Panc1 (cell line): ENCODE measurements at regions not wholly inside any gene's neighbourhood (a gene's known extent, or its start where the extent isn't known, plus 50 kb on each side); places are given as distances from the start of the nearest gene placed in this dataset.

ENCODE experiments used
- ATAC-seq: fragments of 200-7000 bp; cut with Tn5 transposase; 2 replicates; pipeline ENCODE4 v1.9.1; 2020; ENCODE audit warnings: mild to moderate bottlenecking, moderate library complexity
- BruUV-seq: library from RNA; stranded (reverse); fragments of 400-500 nt; replicated peaks from 2 replicates; lab custom pipeline; 2021; lab: Mats Ljungman, UMichigan
- CTCF ChIA-PET: fragments of 300-600 bp; sonication (Branson Sonifier 250); formaldehyde crosslinking; loops from one replicate; lab custom pipeline; 2022; ENCODE audit warnings: antibody characterized with exemption; lab: Charles Lee
- POLR2A ChIA-PET: fragments of 300-600 bp; sonication (Branson Sonifier 250); formaldehyde crosslinking; loops from one replicate; lab custom pipeline; 2022; ENCODE audit warnings: antibody characterized with exemption; lab: Charles Lee
- DNase-seq: peaks from one replicate; pipeline ENCODE4 v3.0.0-alpha.2; 2010; ENCODE audit warnings: low read depth, low spot score
- H3K27ac ChIP-seq: 2 replicates; pipeline ENCODE4 v1.5.1; 2011; ENCODE audit warnings: mild to moderate bottlenecking, low read length, inconsistent platforms
- H3K27me3 ChIP-seq: fragments of 200-500 bp; sonication (Bioruptor generic); 2 replicates; pipeline ENCODE4 v1.6.0; 2014; ENCODE audit warnings: low read length, inconsistent platforms; ENCODE audit not compliant: control insufficient read depth, insufficient read depth
- H3K36me3 ChIP-seq: fragments of 200-500 bp; sonication (Bioruptor generic); 2 replicates; pipeline ENCODE4 v1.5.1; 2014; ENCODE audit warnings: inconsistent platforms, mild to moderate bottlenecking, low read length, moderate library complexity; ENCODE audit not compliant: control insufficient read depth, insufficient read depth
- H3K4me1 ChIP-seq: 2 replicates; pipeline ENCODE4 v1.5.1; 2011; ENCODE audit warnings: inconsistent platforms, mild to moderate bottlenecking, low read length, moderate library complexity; ENCODE audit not compliant: control insufficient read depth, insufficient read depth
- H3K4me3 ChIP-seq, 2 experiments: 2 replicates each; pipeline ENCODE4 v1.5.1; 2011 to 2012; ENCODE audit warnings: low read depth in 2 of 2, low read length in 2 of 2, mild to moderate bottlenecking in 2 of 2, inconsistent platforms in 1 of 2, moderate library complexity in 1 of 2
- H3K9me3 ChIP-seq: fragments of 200-500 bp; sonication (Bioruptor generic); 2 replicates; pipeline ENCODE4 v1.5.1; 2014; ENCODE audit warnings: low read depth, mild to moderate bottlenecking, inconsistent platforms, low read length, moderate library complexity; ENCODE audit not compliant: control insufficient read depth, insufficient read depth
- POLR2AphosphoS5 ChIP-seq: IDR thresholded peaks from 2 replicates; pipeline ENCODE4 v1.6.1; 2012; ENCODE audit warnings: mild to moderate bottlenecking, low read depth, low read length, moderate library complexity
- REST ChIP-seq, 2 experiments: IDR thresholded peaks; 2 replicates each; pipeline ENCODE4 v1.6.1; 2011 to 2012; ENCODE audit warnings: low read depth in 2 of 2, control low read depth in 1 of 2, low read length in 1 of 2, mild to moderate bottlenecking in 1 of 2, moderate library complexity in 1 of 2; ENCODE audit not compliant: insufficient read depth in 1 of 2
- SIN3A ChIP-seq: IDR thresholded peaks from 2 replicates; pipeline ENCODE4 v1.6.1; 2012; ENCODE audit warnings: low read depth, mild to moderate bottlenecking, low read length, moderate library complexity, borderline replicate concordance; ENCODE audit not compliant: insufficient read depth
- TCF7L2 ChIP-seq: IDR thresholded peaks from 2 replicates; pipeline ENCODE4 v1.6.1; 2011; ENCODE audit warnings: mild to moderate bottlenecking, low read depth, low read length, inconsistent platforms
- in situ Hi-C: cut with HindIII; loops from 2 replicates; pipeline ENCODE4 v1.10.0; 2016; ENCODE audit warnings: low sequenced_read_pairs, low pct_unique_long_range_greater_than_20kb
- intact Hi-C: fragments of 100-400 bp; cut with micrococcal nuclease; formaldehyde crosslinking; loops from one replicate; pipeline ENCODE4 v1.10.0; 2022; ENCODE audit not compliant: unreplicated experiment

DNA sequence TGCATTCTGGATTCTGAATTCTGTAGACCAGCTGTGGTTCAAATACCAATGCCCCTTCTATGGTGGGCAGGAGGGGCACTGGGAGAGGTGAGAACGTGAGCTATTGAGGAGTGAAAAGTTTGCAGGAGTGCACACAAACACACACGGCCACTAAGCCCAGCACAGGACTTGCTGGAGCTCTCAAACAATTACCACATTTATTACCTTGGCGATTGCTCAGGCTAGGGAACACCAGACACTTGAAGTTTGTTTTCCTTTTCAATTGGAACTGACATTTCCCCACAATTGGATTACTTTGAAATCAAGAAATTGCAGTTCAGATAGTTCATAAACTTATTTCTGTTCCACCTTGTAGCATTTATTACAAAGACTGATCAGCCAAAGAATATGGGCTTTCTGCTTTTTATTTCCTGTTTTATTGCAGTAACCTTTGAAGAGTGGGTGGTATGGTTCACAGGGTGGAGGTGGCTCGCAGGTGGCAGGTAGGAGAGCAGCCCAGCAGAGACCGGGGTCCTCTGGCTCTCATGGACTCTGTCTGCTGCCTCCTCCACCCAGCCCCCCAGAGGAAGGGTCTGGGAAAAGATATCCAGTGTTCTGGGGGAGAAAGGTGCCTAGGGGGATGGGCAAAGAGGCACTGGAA lies 429.8 kb upstream of the CCDC196 start:
- Histone ChIP-seq H3K4me3 (no peak overlapping the region), H3K9me3 (no peaks in the 10 kb centered on the region), H3K4me1 (no peaks in the 10 kb centered on the region), H3K27me3 (no peaks in the 10 kb centered on the region), H3K27ac (no peak overlapping the region), H3K36me3 (no peaks in the 10 kb centered on the region)
- in situ Hi-C loops (no loop called here), intact Hi-C loops (no loop called here)
- TF ChIP-seq POLR2AphosphoS5 (no peak), SIN3A (no peak), REST (IDR thresholded peaks at IDR 0.05; ENCODE audit: insufficient read depth in 1 of 2, low read depth in 2 of 2, low read length in 1 of 2) (no peak)
- POLR2A ChIA-PET: no interaction called here
- ATAC-seq (no peak), DNase-seq (no peak)
- CTCF ChIA-PET: no interaction called here
- BruUV-seq: no TSS peak

GRCh38 chr14:66056926-66057552 lies 429.1 kb upstream of the CCDC196 start:
- CTCF ChIA-PET: interaction anchor here (0.6 kb wide), 1 partner anchor 9 kb away, joined by 5 read pairs; no protein-coding TSS in a partner anchor
- Histone ChIP-seq H3K4me1 (no peaks in the 10 kb centered on the region), H3K36me3 (no peaks in the 10 kb centered on the region), H3K27me3 (no peaks in the 10 kb centered on the region), H3K4me3 (no peak overlapping the region), H3K9me3 (no peaks in the 10 kb centered on the region), H3K27ac (no peak overlapping the region)
- ATAC-seq (no peak), DNase-seq (no peak)
- no peak for TF ChIP-seq SIN3A
- TF ChIP-seq REST (IDR thresholded peaks at IDR 0.05; ENCODE audit: insufficient read depth in 1 of 2, low read depth in 2 of 2, low read length in 1 of 2): no peak
- no peak for TF ChIP-seq POLR2AphosphoS5
- no peak for TF ChIP-seq TCF7L2
- in situ Hi-C loops (no loop called here), intact Hi-C loops (no loop called here)
- no TSS peak for BruUV-seq
- POLR2A ChIA-PET: no interaction called here
